Choroid plexus epithelial cell (primary cell): ENCODE measurements at regions not wholly inside any gene's neighbourhood (a gene's known extent, or its start where the extent isn't known, plus 50 kb on each side); places are given as distances from the start of the nearest gene placed in this dataset.

Experiments
- DNase-seq: peaks from one replicate; pipeline ENCODE4 v3.0.0-alpha.2; 2010; ENCODE audit warnings: low read depth
- H3K4me3 ChIP-seq: 2 replicates; pipeline ENCODE4 v1.5.1; 2011; ENCODE audit warnings: low read depth, mild to moderate bottlenecking, control low read depth, low read length, moderate library complexity
- CTCF ChIP-seq: conservative IDR thresholded peaks from 2 replicates; pipeline ENCODE4 v1.5.1; 2011; ENCODE audit warnings: low read depth, mild to moderate bottlenecking, control low read depth, inconsistent platforms, low read length, moderate library complexity

DNA sequence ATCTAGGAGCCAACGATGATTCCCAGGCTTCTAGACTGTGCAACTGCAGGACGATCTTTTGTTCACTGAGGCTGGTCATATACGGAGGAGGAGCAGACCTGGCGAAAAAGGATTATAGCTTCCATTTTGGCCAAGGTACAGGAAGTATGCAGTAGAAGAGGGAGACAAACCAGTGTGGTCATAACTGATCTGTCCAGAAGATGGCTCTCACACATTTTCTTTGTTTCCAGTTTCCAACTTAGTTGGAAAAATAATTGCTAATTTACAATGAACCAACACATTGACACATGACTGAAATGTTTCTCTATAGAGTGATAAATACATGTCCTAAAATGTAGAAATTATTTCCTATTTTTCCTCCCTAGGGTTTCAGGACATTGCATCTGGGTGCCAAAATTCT is 364.1 kb upstream of the BTBD3 start:
- TF ChIP-seq CTCF, result peak; percentile 63
- DNase-seq, result peak; percentile 51
- no peak overlapping the region for H3K4me3 ChIP-seq

DNA sequence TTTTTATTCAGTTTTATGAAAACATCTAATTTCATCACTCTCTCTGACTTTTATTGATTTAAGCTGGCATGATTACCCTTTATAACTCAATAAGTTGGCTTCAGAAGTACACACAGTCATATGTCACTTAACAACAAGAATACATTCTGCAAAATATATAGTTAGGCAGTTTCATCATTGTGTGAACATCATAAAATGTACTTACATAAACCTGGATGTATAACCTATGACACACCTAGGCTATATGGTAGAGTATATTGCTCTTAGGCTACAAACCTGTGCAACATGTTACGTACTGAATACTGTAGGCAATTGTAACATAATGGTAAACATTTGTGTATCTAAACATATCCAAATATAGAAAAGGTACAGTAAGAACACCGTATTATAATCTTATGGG is 362.2 kb upstream of the BTBD3 start:
- no peak for TF ChIP-seq CTCF
- H3K4me3 ChIP-seq, result no peak overlapping the region
- DNase-seq, result no peak

GRCh38 chr20:11556410-11556809 is 361.3 kb upstream of the BTBD3 start:
- no peak overlapping the region for H3K4me3 ChIP-seq
- DNase-seq, result no peak
- TF ChIP-seq CTCF, result no peak

DNA sequence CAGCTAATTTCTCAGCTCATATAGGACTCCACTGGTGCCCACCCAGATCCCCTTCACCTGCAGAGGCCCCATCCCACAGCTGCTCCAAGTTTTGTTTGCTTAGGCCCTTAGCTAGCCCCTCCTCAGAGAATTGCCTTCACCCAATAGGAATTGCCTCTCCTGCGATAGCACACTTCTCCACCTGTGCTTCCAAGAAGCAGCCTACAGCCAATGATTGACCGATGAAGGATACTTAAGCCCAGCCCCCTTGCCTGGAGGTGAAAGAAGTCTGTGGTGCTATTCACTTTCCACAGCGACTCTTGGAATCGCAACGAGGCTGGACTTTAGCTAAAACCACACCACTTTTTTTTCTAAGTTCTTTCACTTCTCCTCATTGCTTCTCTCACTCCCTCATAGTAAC is 353.2 kb upstream of the BTBD3 start:
- DNase-seq, result no peak
- TF ChIP-seq CTCF, result no peak
- H3K4me3 ChIP-seq, result no peak overlapping the region

DNA sequence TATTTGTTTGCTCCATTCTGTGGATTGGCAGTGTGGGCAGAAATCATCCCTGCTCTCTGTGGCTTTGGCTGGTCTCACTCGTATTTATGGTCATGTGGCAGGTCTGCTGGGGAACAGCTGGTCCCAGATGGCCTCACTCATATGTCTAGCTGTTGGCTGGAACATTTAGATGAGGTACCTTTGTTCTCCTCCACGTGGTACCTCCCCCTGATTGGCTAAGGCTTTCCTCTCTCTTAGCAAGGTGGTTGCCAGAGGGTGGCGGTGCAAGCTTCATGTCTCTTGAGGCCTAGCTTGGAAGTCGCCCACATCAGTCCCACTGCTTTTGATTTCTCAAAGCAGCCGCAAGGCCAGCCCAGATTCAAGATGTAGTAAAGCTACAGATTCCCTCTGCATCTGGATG is 348.5 kb upstream of the BTBD3 start:
- H3K4me3 ChIP-seq, result no peak overlapping the region
- no peak for TF ChIP-seq CTCF
- DNase-seq, result no peak

GRCh38 chr20:11573507-11573906 is 344.2 kb upstream of the BTBD3 start:
- no peak overlapping the region for H3K4me3 ChIP-seq
- DNase-seq, result no peak
- TF ChIP-seq CTCF, result no peak

GRCh38 chr20:11581271-11581670 is 336.4 kb upstream of the BTBD3 start:
- TF ChIP-seq CTCF, result no peak
- peak; percentile 42 for DNase-seq
- no peak overlapping the region for H3K4me3 ChIP-seq
